Activated CD8-positive, alpha-beta memory T cell treated with anti-CD3 and anti-CD28 coated beads, Interleukin-2, amount 10 ng/mL, durations not matched to agents 7 days and 5 days (primary cell): ENCODE measurements at regions not wholly inside any gene's neighbourhood (a gene's known extent, or its start where the extent isn't known, plus 50 kb on each side); places are given as distances from the start of the nearest gene placed in this dataset.
"Not testable (repeated sequence)": the region's sequence is repeated elsewhere in the genome, so short reads cannot be mapped to it uniquely, and the experiment has no call there.

ENCODE experiments used
- ATAC-seq: fragments of 150-1000 bp; cut with Tn5 transposase; one replicate; pipeline ENCODE4 v1.10.0; 2021; ENCODE audit warnings: moderate library complexity
- CTCF ChIA-PET: fragments of 350-600 bp; sonication (Branson Sonifier 250); formaldehyde crosslinking; loops from one replicate; lab custom pipeline; 2021; ENCODE audit warnings: antibody characterized with exemption; lab: Charles Lee
- DNase-seq: peaks from one replicate; pipeline ENCODE4 v3.0.0-alpha.2; 2020
- H3K27ac Mint-ChIP-seq: one replicate; pipeline ENCODE4 v1.8.0; 2021; ENCODE audit warnings: mild to moderate bottlenecking, mixed read lengths
- H3K27me3 Mint-ChIP-seq: one replicate; pipeline ENCODE4 v1.8.0; 2021; ENCODE audit warnings: mixed read lengths
- H3K36me3 Mint-ChIP-seq: one replicate; pipeline ENCODE4 v1.8.0; 2021; ENCODE audit warnings: mild to moderate bottlenecking, mixed read lengths
- H3K4me1 Mint-ChIP-seq: one replicate; pipeline ENCODE4 v1.8.0; 2021; ENCODE audit warnings: mixed read lengths
- H3K4me3 Mint-ChIP-seq: one replicate; pipeline ENCODE4 v1.8.0; 2021; ENCODE audit warnings: mild to moderate bottlenecking, moderate library complexity, mixed read lengths
- H3K9me3 Mint-ChIP-seq: one replicate; pipeline ENCODE4 v1.8.0; 2022; ENCODE audit warnings: low read depth, mixed read lengths

- DNase-seq (no peak), ATAC-seq (no peak)
- CTCF ChIA-PET: interaction anchor here (1.1 kb wide), 1 partner anchor 10 kb away, joined by 3 read pairs; no protein-coding TSS in a partner anchor
- H3K36me3 Mint-ChIP-seq: no peaks in the 10 kb centered on the region
- no peaks in the 10 kb centered on the region for H3K4me1 Mint-ChIP-seq
- H3K27ac Mint-ChIP-seq: no peak overlapping the region
- H3K9me3 Mint-ChIP-seq: no peaks in the 10 kb centered on the region
- H3K4me3 Mint-ChIP-seq: no peak overlapping the region
- peaks cover 12% of the 10 kb centered on the region for H3K27me3 Mint-ChIP-seq
Measured at GRCh38 chr10:114720685-114721278, 62.7 kb upstream of the ABLIM1 start.

- not testable (repeated sequence) for H3K36me3 Mint-ChIP-seq
- CTCF ChIA-PET: interaction anchor here (1.1 kb wide), 1 partner anchor 8 kb away, joined by 3 read pairs; no protein-coding TSS in a partner anchor
Measured at GRCh38 chr10:114722136-114722535, 64.1 kb upstream of the ABLIM1 start.

GRCh38 chr10:114723361-114723760 lies 65.3 kb upstream of the ABLIM1 start:
- no peak overlapping the region for H3K27ac Mint-ChIP-seq
- H3K27me3 Mint-ChIP-seq: peaks cover 7% of the 10 kb centered on the region
- DNase-seq: no peak
- H3K4me3 Mint-ChIP-seq: no peak overlapping the region
- no peak for ATAC-seq
- H3K9me3 Mint-ChIP-seq: no peaks in the 10 kb centered on the region
- CTCF ChIA-PET: no interaction called here
- H3K36me3 Mint-ChIP-seq: no peaks in the 10 kb centered on the region
- H3K4me1 Mint-ChIP-seq: no peaks in the 10 kb centered on the region

More at GRCh38 chr10:114722136-114722535, 64.1 kb upstream of the ABLIM1 start:
- H3K9me3 Mint-ChIP-seq, H3K27ac Mint-ChIP-seq, DNase-seq, H3K4me1 Mint-ChIP-seq, H3K4me3 Mint-ChIP-seq, ATAC-seq: not testable (repeated sequence)
- peaks cover 11% of the 10 kb centered on the region for H3K27me3 Mint-ChIP-seq

GRCh38 chr10:114723991-114724715 lies 66.1 kb upstream of the ABLIM1 start:
- DNase-seq (no peak), ATAC-seq (no peak)
- Mint-ChIP-seq H3K9me3 (no peaks in the 10 kb centered on the region), H3K36me3 (no peaks in the 10 kb centered on the region), H3K27ac (no peak overlapping the region), H3K4me1 (no peaks in the 10 kb centered on the region), H3K27me3 (peaks cover 10% of the 10 kb centered on the region), H3K4me3 (no peak overlapping the region)
- CTCF ChIA-PET: no interaction called here

- H3K9me3 Mint-ChIP-seq: no peaks in the 10 kb centered on the region
- H3K36me3 Mint-ChIP-seq: no peaks in the 10 kb centered on the region
- H3K27me3 Mint-ChIP-seq: peaks cover 11% of the 10 kb centered on the region
Measured at GRCh38 chr10:114724716-114725106, 66.6 kb upstream of the ABLIM1 start.

GRCh38 chr10:114726820-114727271 lies 68.8 kb upstream of the ABLIM1 start:
- CTCF ChIA-PET: no interaction called here
- DNase-seq (no peak), ATAC-seq (no peak)
- H3K9me3 Mint-ChIP-seq: no peaks in the 10 kb centered on the region
- no peak overlapping the region for H3K4me3 Mint-ChIP-seq
- no peak overlapping the region for H3K27ac Mint-ChIP-seq
- H3K27me3 Mint-ChIP-seq: peaks cover 6% of the 10 kb centered on the region
- no peaks in the 10 kb centered on the region for H3K36me3 Mint-ChIP-seq
- H3K4me1 Mint-ChIP-seq: no peaks in the 10 kb centered on the region

More at GRCh38 chr10:114724716-114725106, 66.6 kb upstream of the ABLIM1 start:
- H3K4me1 Mint-ChIP-seq: no peaks in the 10 kb centered on the region
- H3K4me3 Mint-ChIP-seq: no peak overlapping the region
- DNase-seq: no peak
- no peak overlapping the region for H3K27ac Mint-ChIP-seq
- no peak for ATAC-seq
- CTCF ChIA-PET: no interaction called here

- no peak for ATAC-seq
- H3K4me3 Mint-ChIP-seq: no peak overlapping the region
Measured at GRCh38 chr10:114728325-114728724, 70.2 kb upstream of the ABLIM1 start.

GRCh38 chr10:114729103-114729659 lies 71.1 kb upstream of the ABLIM1 start:
- Mint-ChIP-seq H3K27me3 (peaks cover 9% of the 10 kb centered on the region), H3K36me3 (no peaks in the 10 kb centered on the region), H3K4me3 (no peak overlapping the region), H3K4me1 (no peaks in the 10 kb centered on the region), H3K27ac (no peak overlapping the region), H3K9me3 (no peaks in the 10 kb centered on the region)
- CTCF ChIA-PET: interaction anchor here (0.5 kb wide), 1 partner anchor 112 kb away, joined by 3 read pairs; no protein-coding TSS in a partner anchor
- DNase-seq: no peak
- no peak for ATAC-seq

More at GRCh38 chr10:114728325-114728724, 70.2 kb upstream of the ABLIM1 start:
- Mint-ChIP-seq H3K27ac (no peak overlapping the region), H3K36me3 (no peaks in the 10 kb centered on the region), H3K27me3 (peaks cover 8% of the 10 kb centered on the region), H3K4me1 (no peaks in the 10 kb centered on the region), H3K9me3 (no peaks in the 10 kb centered on the region)
- no peak for DNase-seq
- CTCF ChIA-PET: interaction anchor here (1.2 kb wide), 1 partner anchor 32 kb away, joined by 3 read pairs; no protein-coding TSS in a partner anchor

GRCh38 chr10:114730291-114730690 lies 72.2 kb upstream of the ABLIM1 start:
- Mint-ChIP-seq H3K27ac (no peak overlapping the region), H3K27me3 (peaks cover 12% of the 10 kb centered on the region), H3K4me1 (no peaks in the 10 kb centered on the region), H3K4me3 (no peak overlapping the region), H3K9me3 (no peaks in the 10 kb centered on the region), H3K36me3 (no peaks in the 10 kb centered on the region)
- ATAC-seq (no peak), DNase-seq (no peak)
- CTCF ChIA-PET: interaction anchor here (0.6 to 1.3 kb wide), 2 partner anchors 9 to 203 kb away, joined by 3 to 4 read pairs; no protein-coding TSS in a partner anchor

GRCh38 chr10:114732931-114733330 lies 74.9 kb upstream of the ABLIM1 start:
- Mint-ChIP-seq H3K9me3 (no peaks in the 10 kb centered on the region), H3K4me3 (no peak overlapping the region), H3K27ac (no peak overlapping the region), H3K36me3 (no peaks in the 10 kb centered on the region), H3K4me1 (no peaks in the 10 kb centered on the region), H3K27me3 (peaks cover 10% of the 10 kb centered on the region)
- ATAC-seq: no peak
- no peak for DNase-seq
- CTCF ChIA-PET: no interaction called here

- DNase-seq (no peak), ATAC-seq (no peak)
- Mint-ChIP-seq H3K36me3 (no peaks in the 10 kb centered on the region), H3K4me3 (no peak overlapping the region), H3K4me1 (no peaks in the 10 kb centered on the region), H3K27ac (no peak overlapping the region), H3K9me3 (no peaks in the 10 kb centered on the region), H3K27me3 (peaks cover 15% of the 10 kb centered on the region)
- CTCF ChIA-PET: no interaction called here
Measured at GRCh38 chr10:114735946-114736345, 77.9 kb upstream of the ABLIM1 start.

- H3K4me1 Mint-ChIP-seq: no peaks in the 10 kb centered on the region
- CTCF ChIA-PET: no interaction called here
- H3K27me3 Mint-ChIP-seq: peaks cover 20% of the 10 kb centered on the region
- no peaks in the 10 kb centered on the region for H3K36me3 Mint-ChIP-seq
- no peak for ATAC-seq
- DNase-seq: no peak
- H3K4me3 Mint-ChIP-seq: no peak overlapping the region
- H3K9me3 Mint-ChIP-seq: no peaks in the 10 kb centered on the region
- no peak overlapping the region for H3K27ac Mint-ChIP-seq
Measured at GRCh38 chr10:114743521-114744231, 77.9 kb upstream of the FHIP2A start.

- H3K4me1 Mint-ChIP-seq: no peaks in the 10 kb centered on the region
- CTCF ChIA-PET: no interaction called here
- H3K4me3 Mint-ChIP-seq: no peak overlapping the region
- DNase-seq (no peak), ATAC-seq (no peak)
- H3K27me3 Mint-ChIP-seq: peaks cover 22% of the 10 kb centered on the region
- no peak overlapping the region for H3K27ac Mint-ChIP-seq
- no peaks in the 10 kb centered on the region for H3K9me3 Mint-ChIP-seq
- no peaks in the 10 kb centered on the region for H3K36me3 Mint-ChIP-seq
Measured at GRCh38 chr10:114746531-114746930, 75.0 kb upstream of the FHIP2A start.
